Progenitor cell of endocrine pancreas (in vitro differentiated cells): ENCODE measurements at regions not wholly inside any gene's neighbourhood (a gene's known extent, or its start where the extent isn't known, plus 50 kb on each side); places are given as distances from the start of the nearest gene placed in this dataset.

ENCODE experiments used
- DNase-seq: peaks from one replicate; pipeline ENCODE4 v3.0.0; 2021; ENCODE audit warnings: low spot score; ENCODE audit not compliant: unreplicated experiment
- H3K27ac Mint-ChIP-seq: 2 replicates; pipeline ENCODE4 v1.8.0; 2021; ENCODE audit warnings: mild to moderate bottlenecking, moderate library complexity, mixed read lengths
- H3K27me3 Mint-ChIP-seq: 2 replicates; pipeline ENCODE4 v1.8.0; 2021; ENCODE audit warnings: mixed read lengths
- H3K36me3 Mint-ChIP-seq: 2 replicates; pipeline ENCODE4 v1.8.0; 2022; ENCODE audit warnings: mixed read lengths; ENCODE audit not compliant: insufficient read depth
- H3K4me1 Mint-ChIP-seq: 2 replicates; pipeline ENCODE4 v1.8.0; 2021; ENCODE audit warnings: low read depth, mixed read lengths
- H3K4me3 Mint-ChIP-seq: 2 replicates; pipeline ENCODE4 v1.8.0; 2021; ENCODE audit warnings: low read depth, mild to moderate bottlenecking, moderate library complexity, mixed read lengths
- H3K9me3 Mint-ChIP-seq: 2 replicates; pipeline ENCODE4 v1.8.0; 2021; ENCODE audit warnings: low read depth, mixed read lengths
- CTCF ChIP-seq: fragments of 200-600 bp; sonication (generic); IDR thresholded peaks from one replicate; pipeline ENCODE4 v1.5.0; 2021; ENCODE audit warnings: antibody characterized with exemption, mild to moderate bottlenecking; ENCODE audit not compliant: unreplicated experiment

- H3K36me3 Mint-ChIP-seq: no peaks in the 10 kb centered on the region
- no peak overlapping the region for H3K4me3 Mint-ChIP-seq
- H3K27ac Mint-ChIP-seq: no peak overlapping the region
- no peak for TF ChIP-seq CTCF
- H3K9me3 Mint-ChIP-seq: peaks cover 4% of the 10 kb centered on the region
- DNase-seq: no peak
- no peaks in the 10 kb centered on the region for H3K27me3 Mint-ChIP-seq
- peaks cover 3% of the 10 kb centered on the region for H3K4me1 Mint-ChIP-seq
These were observed 650.9 kb upstream of the IGFBP3 start for GRCh38 chr7:46571996-46572395.

GRCh38 chr7:46569133-46569465 lies 648.0 kb upstream of the IGFBP3 start:
- no peaks in the 10 kb centered on the region for H3K36me3 Mint-ChIP-seq
- peaks cover 4% of the 10 kb centered on the region for H3K9me3 Mint-ChIP-seq
- H3K27ac Mint-ChIP-seq: no peak overlapping the region
- no peak overlapping the region for H3K4me3 Mint-ChIP-seq
- no peaks in the 10 kb centered on the region for H3K27me3 Mint-ChIP-seq
- no peak for DNase-seq
- H3K4me1 Mint-ChIP-seq: peaks cover 3% of the 10 kb centered on the region
- no peak for TF ChIP-seq CTCF

DNA sequence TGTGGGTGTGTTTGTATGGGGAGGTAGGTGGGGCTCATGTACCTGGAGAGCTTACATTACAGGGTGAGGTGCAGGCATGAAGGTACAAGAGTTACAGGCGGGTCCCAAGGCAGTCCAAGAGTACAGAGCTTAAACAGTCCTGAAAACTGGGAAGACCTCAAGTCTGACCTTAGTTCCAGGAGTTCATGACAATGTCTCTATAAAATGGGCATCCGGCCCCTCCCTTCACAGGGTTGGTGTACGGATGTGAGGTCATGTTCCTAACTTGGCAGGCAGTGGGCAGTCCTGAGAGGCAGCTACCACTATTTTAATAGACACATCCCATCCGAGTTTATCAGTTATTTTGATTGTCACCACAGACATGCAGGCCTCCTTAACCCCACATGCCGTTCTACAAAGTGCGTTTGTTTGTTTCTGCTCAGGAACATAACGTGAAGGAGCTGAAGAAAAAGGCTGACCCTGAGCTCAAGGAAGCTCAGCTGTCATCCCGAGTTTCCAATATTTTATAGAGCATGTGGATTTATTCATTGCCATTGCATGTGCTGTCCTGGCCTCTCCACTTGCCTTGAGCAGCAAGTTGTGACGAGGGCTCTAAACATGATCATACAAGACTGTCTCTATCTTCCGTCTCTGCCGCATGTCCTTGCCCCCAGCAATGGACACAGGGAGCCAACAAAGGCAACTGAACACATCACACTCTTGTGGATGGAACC lies 647.5 kb upstream of the IGFBP3 start:
- no peak for DNase-seq
- no peak for TF ChIP-seq CTCF
- Mint-ChIP-seq H3K36me3 (no peaks in the 10 kb centered on the region), H3K27me3 (no peaks in the 10 kb centered on the region), H3K4me1 (peaks cover 3% of the 10 kb centered on the region), H3K9me3 (peaks cover 4% of the 10 kb centered on the region), H3K27ac (no peak overlapping the region), H3K4me3 (no peak overlapping the region)

DNA sequence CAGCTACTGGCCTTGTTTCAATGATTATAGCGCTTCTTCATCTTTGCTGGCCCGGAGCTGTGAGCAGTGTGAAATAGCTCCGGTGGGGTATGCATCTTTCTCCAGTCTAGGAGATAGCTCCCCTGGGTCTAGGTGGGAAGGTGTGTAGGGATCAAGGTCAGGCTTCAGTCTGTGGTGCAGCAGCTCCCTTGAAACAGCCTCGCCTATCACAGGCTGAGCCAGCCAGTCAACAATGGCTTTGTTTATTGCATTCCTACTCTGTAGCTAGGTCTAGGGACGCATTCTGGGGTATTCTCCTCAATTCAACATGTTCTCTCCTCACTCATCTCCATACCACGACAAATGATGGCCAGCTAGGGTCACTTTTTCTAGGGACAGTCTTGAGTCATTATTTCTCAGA lies 646.8 kb upstream of the IGFBP3 start:
- Mint-ChIP-seq H3K27ac (no peak overlapping the region), H3K36me3 (no peaks in the 10 kb centered on the region)

GRCh38 chr7:46566097-46566774 lies 645.2 kb upstream of the IGFBP3 start:
- no peak for DNase-seq
- Mint-ChIP-seq H3K27me3 (no peaks in the 10 kb centered on the region), H3K9me3 (peaks cover 3% of the 10 kb centered on the region), H3K4me1 (peaks cover 3% of the 10 kb centered on the region), H3K27ac (no peak overlapping the region), H3K4me3 (no peak overlapping the region), H3K36me3 (no peaks in the 10 kb centered on the region)
- TF ChIP-seq CTCF: no peak

More for the DNA sequence above, 646.8 kb upstream of the IGFBP3 start:
- Mint-ChIP-seq H3K27me3 (no peaks in the 10 kb centered on the region), H3K9me3 (peaks cover 4% of the 10 kb centered on the region), H3K4me3 (no peak overlapping the region), H3K4me1 (peaks cover 3% of the 10 kb centered on the region)
- TF ChIP-seq CTCF: no peak
- DNase-seq: no peak
